GM23338 (cell line): ENCODE measurements at regions not wholly inside any gene's neighbourhood (a gene's known extent, or its start where the extent isn't known, plus 50 kb on each side); places are given as distances from the start of the nearest gene placed in this dataset.

Experiments used
- ATAC-seq: fragments of 200-7000 bp; cut with Tn5 transposase; 3 replicates; pipeline ENCODE4 v1.9.1; 2020
- DNase-seq: peaks from one replicate; pipeline ENCODE4 v3.0.0-alpha.2; 2015; ENCODE audit warnings: low spot score
- H2AFZ ChIP-seq: fragments of 200-600 bp; sonication (generic); 2 replicates; pipeline ENCODE4 v1.8.0; 2016; ENCODE audit warnings: antibody characterized with exemption, mild to moderate bottlenecking, moderate library complexity
- H3F3A ChIP-seq: fragments of 200-600 bp; sonication (generic); replicated peaks from 2 replicates; pipeline ENCODE4 v1.8.0; 2017; ENCODE audit warnings: antibody characterized with exemption, mixed run types, low read depth
- H3K27ac ChIP-seq: fragments of 200-600 bp; sonication (generic); 2 replicates; pipeline ENCODE4 v1.6.1; 2016; ENCODE audit warnings: low read depth
- H3K27me3 ChIP-seq: fragments of 200-600 bp; sonication (generic); 2 replicates; pipeline ENCODE4 v1.8.0; 2016; ENCODE audit warnings: mild to moderate bottlenecking, mixed run types, moderate library complexity; ENCODE audit not compliant: insufficient read depth
- H3K36me3 ChIP-seq: fragments of 200-600 bp; sonication (generic); 2 replicates; pipeline ENCODE4 v1.8.0; 2016; ENCODE audit warnings: mild to moderate bottlenecking; ENCODE audit not compliant: insufficient read depth
- H3K4me1 ChIP-seq: fragments of 200-600 bp; sonication (generic); 2 replicates; pipeline ENCODE4 v1.8.0; 2016; ENCODE audit warnings: mild to moderate bottlenecking, moderate library complexity; ENCODE audit not compliant: insufficient read depth
- H3K4me2 ChIP-seq: fragments of 200-600 bp; sonication (generic); 2 replicates; pipeline ENCODE4 v1.7.1; 2017; ENCODE audit warnings: mixed run types
- H3K4me3 ChIP-seq: fragments of 200-600 bp; sonication (generic); 2 replicates; pipeline ENCODE4 v1.6.1; 2016; ENCODE audit warnings: mixed run types
- H3K79me2 ChIP-seq: fragments of 200-600 bp; sonication (generic); replicated peaks from 2 replicates; pipeline ENCODE4 v1.8.0; 2017; ENCODE audit warnings: mild to moderate bottlenecking; ENCODE audit not compliant: insufficient read depth
- H3K9me2 ChIP-seq: fragments of 200-600 bp; sonication (generic); 2 replicates; pipeline ENCODE4 v1.8.0; 2017; ENCODE audit not compliant: insufficient read depth
- H4K20me1 ChIP-seq: fragments of 200-600 bp; sonication (generic); replicated peaks from 2 replicates; pipeline ENCODE4 v1.8.0; 2017; ENCODE audit warnings: mild to moderate bottlenecking; ENCODE audit not compliant: insufficient read depth
- H3K27ac Mint-ChIP-seq: 2 replicates; pipeline ENCODE4 v1.8.0; 2020; ENCODE audit warnings: inconsistent platforms, mild to moderate bottlenecking, moderate library complexity, mixed read lengths
- H3K27me3 Mint-ChIP-seq: 3 replicates; pipeline ENCODE4 v1.8.0; 2022; ENCODE audit warnings: low read depth, mild to moderate bottlenecking, moderate library complexity, mixed read lengths, inconsistent platforms; ENCODE audit not compliant: insufficient read depth, poor library complexity
- H3K36me3 Mint-ChIP-seq: 3 replicates; pipeline ENCODE4 v1.8.0; 2021; ENCODE audit warnings: low read depth, mild to moderate bottlenecking, inconsistent platforms, moderate library complexity, mixed read lengths
- H3K4me1 Mint-ChIP-seq: 3 replicates; pipeline ENCODE4 v1.8.0; 2020; ENCODE audit warnings: mild to moderate bottlenecking, inconsistent platforms, mixed read lengths
- H3K4me3 Mint-ChIP-seq: 3 replicates; pipeline ENCODE4 v1.8.0; 2021; ENCODE audit warnings: moderate library complexity, mild to moderate bottlenecking, inconsistent platforms, mixed read lengths
- H3K9me3 Mint-ChIP-seq: 3 replicates; pipeline ENCODE4 v1.8.0; 2020; ENCODE audit warnings: moderate library complexity, mild to moderate bottlenecking, inconsistent platforms, mixed read lengths
- CREB1 ChIP-seq: fragments of 250-450 bp; sonication (Bioruptor Pico); IDR thresholded peaks from 2 replicates; pipeline ENCODE4 v1.5.0; 2020; ENCODE audit warnings: low read depth, mild to moderate bottlenecking, moderate library complexity
- EZH2 ChIP-seq: fragments of 200-600 bp; sonication (generic); IDR thresholded peaks from one replicate; pipeline ENCODE4 v1.8.0; 2017; ENCODE audit warnings: antibody characterized with exemption, mild to moderate bottlenecking, low read depth; ENCODE audit not compliant: unreplicated experiment
- EZH2phosphoT487 ChIP-seq: fragments of 200-600 bp; sonication (generic); IDR thresholded peaks from one replicate; pipeline ENCODE4 v1.8.1; 2018; ENCODE audit warnings: antibody characterized with exemption; ENCODE audit not compliant: unreplicated experiment
- JUNB ChIP-seq: IDR thresholded peaks from one replicate; pipeline ENCODE4 v1.6.1; 2016; ENCODE audit warnings: antibody characterized with exemption; ENCODE audit not compliant: unreplicated experiment
- NANOG ChIP-seq: IDR thresholded peaks from 2 replicates; pipeline ENCODE4 v1.6.1; 2016; ENCODE audit warnings: antibody characterized with exemption, borderline replicate concordance
- POLR2AphosphoS5 ChIP-seq: IDR thresholded peaks from 2 replicates; pipeline ENCODE4 v1.6.1; 2016; ENCODE audit warnings: antibody characterized with exemption, low read depth
- STAT1 ChIP-seq: IDR thresholded peaks from one replicate; pipeline ENCODE4 v1.6.1; 2016; ENCODE audit warnings: antibody characterized with exemption; ENCODE audit not compliant: unreplicated experiment
- ZNF114 ChIP-seq: fragments of 250-450 bp; sonication (Bioruptor Pico); IDR thresholded peaks from 2 replicates; pipeline ENCODE4 v1.5.0; 2020; ENCODE audit warnings: mild to moderate bottlenecking, moderate library complexity
- ZNF331 ChIP-seq: fragments of 250-450 bp; sonication (Bioruptor Pico); IDR thresholded peaks from 2 replicates; pipeline ENCODE4 v1.5.0; 2020; ENCODE audit warnings: low read depth, mild to moderate bottlenecking, moderate library complexity
- TF ChIP-seq, protein P1 (sequence below): fragments of 250-450 bp; sonication (Bioruptor Pico); IDR thresholded peaks from 2 replicates; pipeline ENCODE4 v1.5.0; 2020; ENCODE audit warnings: mild to moderate bottlenecking, moderate library complexity
- TF ChIP-seq, protein P2 (sequence below): IDR thresholded peaks from one replicate; pipeline ENCODE4 v1.6.1; 2018; ENCODE audit warnings: antibody characterized with exemption; ENCODE audit not compliant: unreplicated experiment
- TF ChIP-seq, protein P3 (sequence below), 2 experiments: fragments of 200-600 bp in 1 of 2; sonication (generic) in 1 of 2; conservative IDR thresholded peaks; 2 replicates each; pipeline versions ENCODE4 v1.5.1 to v1.6.1; 2016 to 2017; ENCODE audit warnings: antibody characterized with exemption in 2 of 2, low read depth in 2 of 2, mild to moderate bottlenecking in 2 of 2, moderate library complexity in 1 of 2
- TF ChIP-seq, protein P4 (sequence below): IDR thresholded peaks from 2 replicates; pipeline ENCODE4 v1.6.1; 2016; ENCODE audit warnings: antibody characterized with exemption

DNA sequence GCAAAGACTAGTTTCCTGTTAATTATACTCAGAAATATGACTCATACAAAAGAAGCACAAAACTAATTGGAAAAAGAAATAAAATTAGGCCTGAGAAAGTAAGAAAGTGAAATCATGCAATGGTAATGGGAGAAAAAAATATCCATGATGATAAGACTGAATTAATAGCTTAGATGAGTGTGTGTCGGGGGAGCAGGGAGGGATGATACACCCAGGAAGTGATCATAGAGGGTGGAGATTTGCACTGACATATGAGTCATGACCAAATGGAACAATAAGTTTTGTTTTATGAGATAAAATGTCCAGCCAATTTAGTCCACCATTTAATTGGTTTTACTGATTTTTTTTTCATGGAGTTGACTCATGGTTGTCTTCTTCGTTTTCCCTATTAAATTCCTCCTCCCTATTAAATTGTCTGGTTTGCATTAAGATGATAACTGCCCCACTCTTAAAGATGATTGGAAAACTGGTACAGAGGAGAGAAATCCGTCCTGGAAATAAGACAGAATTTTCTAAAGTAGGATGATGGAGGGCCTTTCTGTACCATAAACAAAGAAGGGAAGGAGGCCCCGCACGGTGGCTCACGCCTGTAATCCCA, 111.7 kb upstream of the KCNJ6 start:
- no peak overlapping the region for H3K27ac ChIP-seq
- H3K27me3 Mint-ChIP-seq, result peaks cover 4% of the 10 kb centered on the region
- no peaks in the 10 kb centered on the region for H3K36me3 Mint-ChIP-seq
- DNase-seq (no peak), ATAC-seq (no peak)
- TF ChIP-seq EZH2phosphoT487 (no peak), NANOG (no peak), STAT1 (no peak), ZNF114 (CRISPR knock-in tag) (no peak), POLR2AphosphoS5 (no peak), CREB1 (CRISPR knock-in tag) (no peak), EZH2 (no peak), JUNB (no peak), ZNF331 (CRISPR knock-in tag) (no peak)
- TF ChIP-seq, protein P1, sequence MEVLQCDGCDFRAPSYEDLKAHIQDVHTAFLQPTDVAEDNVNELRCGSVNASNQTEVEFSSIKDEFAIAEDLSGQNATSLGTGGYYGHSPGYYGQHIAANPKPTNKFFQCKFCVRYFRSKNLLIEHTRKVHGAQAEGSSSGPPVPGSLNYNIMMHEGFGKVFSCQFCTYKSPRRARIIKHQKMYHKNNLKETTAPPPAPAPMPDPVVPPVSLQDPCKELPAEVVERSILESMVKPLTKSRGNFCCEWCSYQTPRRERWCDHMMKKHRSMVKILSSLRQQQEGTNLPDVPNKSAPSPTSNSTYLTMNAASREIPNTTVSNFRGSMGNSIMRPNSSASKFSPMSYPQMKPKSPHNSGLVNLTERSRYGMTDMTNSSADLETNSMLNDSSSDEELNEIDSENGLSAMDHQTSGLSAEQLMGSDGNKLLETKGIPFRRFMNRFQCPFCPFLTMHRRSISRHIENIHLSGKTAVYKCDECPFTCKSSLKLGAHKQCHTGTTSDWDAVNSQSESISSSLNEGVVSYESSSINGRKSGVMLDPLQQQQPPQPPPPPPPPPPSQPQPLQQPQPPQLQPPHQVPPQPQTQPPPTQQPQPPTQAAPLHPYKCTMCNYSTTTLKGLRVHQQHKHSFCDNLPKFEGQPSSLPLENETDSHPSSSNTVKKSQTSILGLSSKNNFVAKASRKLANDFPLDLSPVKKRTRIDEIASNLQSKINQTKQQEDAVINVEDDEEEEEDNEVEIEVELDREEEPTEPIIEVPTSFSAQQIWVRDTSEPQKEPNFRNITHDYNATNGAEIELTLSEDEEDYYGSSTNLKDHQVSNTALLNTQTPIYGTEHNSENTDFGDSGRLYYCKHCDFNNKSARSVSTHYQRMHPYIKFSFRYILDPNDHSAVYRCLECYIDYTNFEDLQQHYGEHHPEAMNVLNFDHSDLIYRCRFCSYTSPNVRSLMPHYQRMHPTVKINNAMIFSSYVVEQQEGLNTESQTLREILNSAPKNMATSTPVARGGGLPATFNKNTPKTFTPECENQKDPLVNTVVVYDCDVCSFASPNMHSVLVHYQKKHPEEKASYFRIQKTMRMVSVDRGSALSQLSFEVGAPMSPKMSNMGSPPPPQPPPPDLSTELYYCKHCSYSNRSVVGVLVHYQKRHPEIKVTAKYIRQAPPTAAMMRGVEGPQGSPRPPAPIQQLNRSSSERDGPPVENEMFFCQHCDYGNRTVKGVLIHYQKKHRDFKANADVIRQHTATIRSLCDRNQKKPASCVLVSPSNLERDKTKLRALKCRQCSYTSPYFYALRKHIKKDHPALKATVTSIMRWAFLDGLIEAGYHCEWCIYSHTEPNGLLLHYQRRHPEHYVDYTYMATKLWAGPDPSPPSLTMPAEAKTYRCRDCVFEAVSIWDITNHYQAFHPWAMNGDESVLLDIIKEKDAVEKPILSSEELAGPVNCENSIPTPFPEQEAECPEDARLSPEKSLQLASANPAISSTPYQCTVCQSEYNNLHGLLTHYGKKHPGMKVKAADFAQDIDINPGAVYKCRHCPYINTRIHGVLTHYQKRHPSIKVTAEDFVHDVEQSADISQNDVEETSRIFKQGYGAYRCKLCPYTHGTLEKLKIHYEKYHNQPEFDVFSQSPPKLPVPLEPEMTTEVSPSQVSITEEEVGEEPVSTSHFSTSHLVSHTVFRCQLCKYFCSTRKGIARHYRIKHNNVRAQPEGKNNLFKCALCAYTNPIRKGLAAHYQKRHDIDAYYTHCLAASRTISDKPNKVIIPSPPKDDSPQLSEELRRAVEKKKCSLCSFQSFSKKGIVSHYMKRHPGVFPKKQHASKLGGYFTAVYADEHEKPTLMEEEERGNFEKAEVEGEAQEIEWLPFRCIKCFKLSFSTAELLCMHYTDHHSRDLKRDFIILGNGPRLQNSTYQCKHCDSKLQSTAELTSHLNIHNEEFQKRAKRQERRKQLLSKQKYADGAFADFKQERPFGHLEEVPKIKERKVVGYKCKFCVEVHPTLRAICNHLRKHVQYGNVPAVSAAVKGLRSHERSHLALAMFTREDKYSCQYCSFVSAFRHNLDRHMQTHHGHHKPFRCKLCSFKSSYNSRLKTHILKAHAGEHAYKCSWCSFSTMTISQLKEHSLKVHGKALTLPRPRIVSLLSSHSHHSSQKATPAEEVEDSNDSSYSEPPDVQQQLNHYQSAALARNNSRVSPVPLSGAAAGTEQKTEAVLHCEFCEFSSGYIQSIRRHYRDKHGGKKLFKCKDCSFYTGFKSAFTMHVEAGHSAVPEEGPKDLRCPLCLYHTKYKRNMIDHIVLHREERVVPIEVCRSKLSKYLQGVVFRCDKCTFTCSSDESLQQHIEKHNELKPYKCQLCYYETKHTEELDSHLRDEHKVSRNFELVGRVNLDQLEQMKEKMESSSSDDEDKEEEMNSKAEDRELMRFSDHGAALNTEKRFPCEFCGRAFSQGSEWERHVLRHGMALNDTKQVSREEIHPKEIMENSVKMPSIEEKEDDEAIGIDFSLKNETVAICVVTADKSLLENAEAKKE (CRISPR knock-in tag), result no peak
- TF ChIP-seq, protein P2, sequence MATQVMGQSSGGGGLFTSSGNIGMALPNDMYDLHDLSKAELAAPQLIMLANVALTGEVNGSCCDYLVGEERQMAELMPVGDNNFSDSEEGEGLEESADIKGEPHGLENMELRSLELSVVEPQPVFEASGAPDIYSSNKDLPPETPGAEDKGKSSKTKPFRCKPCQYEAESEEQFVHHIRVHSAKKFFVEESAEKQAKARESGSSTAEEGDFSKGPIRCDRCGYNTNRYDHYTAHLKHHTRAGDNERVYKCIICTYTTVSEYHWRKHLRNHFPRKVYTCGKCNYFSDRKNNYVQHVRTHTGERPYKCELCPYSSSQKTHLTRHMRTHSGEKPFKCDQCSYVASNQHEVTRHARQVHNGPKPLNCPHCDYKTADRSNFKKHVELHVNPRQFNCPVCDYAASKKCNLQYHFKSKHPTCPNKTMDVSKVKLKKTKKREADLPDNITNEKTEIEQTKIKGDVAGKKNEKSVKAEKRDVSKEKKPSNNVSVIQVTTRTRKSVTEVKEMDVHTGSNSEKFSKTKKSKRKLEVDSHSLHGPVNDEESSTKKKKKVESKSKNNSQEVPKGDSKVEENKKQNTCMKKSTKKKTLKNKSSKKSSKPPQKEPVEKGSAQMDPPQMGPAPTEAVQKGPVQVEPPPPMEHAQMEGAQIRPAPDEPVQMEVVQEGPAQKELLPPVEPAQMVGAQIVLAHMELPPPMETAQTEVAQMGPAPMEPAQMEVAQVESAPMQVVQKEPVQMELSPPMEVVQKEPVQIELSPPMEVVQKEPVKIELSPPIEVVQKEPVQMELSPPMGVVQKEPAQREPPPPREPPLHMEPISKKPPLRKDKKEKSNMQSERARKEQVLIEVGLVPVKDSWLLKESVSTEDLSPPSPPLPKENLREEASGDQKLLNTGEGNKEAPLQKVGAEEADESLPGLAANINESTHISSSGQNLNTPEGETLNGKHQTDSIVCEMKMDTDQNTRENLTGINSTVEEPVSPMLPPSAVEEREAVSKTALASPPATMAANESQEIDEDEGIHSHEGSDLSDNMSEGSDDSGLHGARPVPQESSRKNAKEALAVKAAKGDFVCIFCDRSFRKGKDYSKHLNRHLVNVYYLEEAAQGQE, result no peak
- TF ChIP-seq, protein P3, sequence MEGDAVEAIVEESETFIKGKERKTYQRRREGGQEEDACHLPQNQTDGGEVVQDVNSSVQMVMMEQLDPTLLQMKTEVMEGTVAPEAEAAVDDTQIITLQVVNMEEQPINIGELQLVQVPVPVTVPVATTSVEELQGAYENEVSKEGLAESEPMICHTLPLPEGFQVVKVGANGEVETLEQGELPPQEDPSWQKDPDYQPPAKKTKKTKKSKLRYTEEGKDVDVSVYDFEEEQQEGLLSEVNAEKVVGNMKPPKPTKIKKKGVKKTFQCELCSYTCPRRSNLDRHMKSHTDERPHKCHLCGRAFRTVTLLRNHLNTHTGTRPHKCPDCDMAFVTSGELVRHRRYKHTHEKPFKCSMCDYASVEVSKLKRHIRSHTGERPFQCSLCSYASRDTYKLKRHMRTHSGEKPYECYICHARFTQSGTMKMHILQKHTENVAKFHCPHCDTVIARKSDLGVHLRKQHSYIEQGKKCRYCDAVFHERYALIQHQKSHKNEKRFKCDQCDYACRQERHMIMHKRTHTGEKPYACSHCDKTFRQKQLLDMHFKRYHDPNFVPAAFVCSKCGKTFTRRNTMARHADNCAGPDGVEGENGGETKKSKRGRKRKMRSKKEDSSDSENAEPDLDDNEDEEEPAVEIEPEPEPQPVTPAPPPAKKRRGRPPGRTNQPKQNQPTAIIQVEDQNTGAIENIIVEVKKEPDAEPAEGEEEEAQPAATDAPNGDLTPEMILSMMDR (conservative IDR thresholded peaks at IDR 0.05; ENCODE audit: low read depth in 2 of 2), result no peak
- TF ChIP-seq, protein P4, sequence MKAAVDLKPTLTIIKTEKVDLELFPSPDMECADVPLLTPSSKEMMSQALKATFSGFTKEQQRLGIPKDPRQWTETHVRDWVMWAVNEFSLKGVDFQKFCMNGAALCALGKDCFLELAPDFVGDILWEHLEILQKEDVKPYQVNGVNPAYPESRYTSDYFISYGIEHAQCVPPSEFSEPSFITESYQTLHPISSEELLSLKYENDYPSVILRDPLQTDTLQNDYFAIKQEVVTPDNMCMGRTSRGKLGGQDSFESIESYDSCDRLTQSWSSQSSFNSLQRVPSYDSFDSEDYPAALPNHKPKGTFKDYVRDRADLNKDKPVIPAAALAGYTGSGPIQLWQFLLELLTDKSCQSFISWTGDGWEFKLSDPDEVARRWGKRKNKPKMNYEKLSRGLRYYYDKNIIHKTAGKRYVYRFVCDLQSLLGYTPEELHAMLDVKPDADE, result no peak
- H3F3A ChIP-seq, result no peaks in the 10 kb centered on the region
- no peak overlapping the region for H2AFZ ChIP-seq
- no peak overlapping the region for H3K4me3 Mint-ChIP-seq
- H3K4me1 ChIP-seq, result no peaks in the 10 kb centered on the region
- no peak overlapping the region for H3K4me3 ChIP-seq
- H4K20me1 ChIP-seq, result no peaks in the 10 kb centered on the region
- H3K27me3 ChIP-seq, result no peaks in the 10 kb centered on the region
- no peaks in the 10 kb centered on the region for H3K9me3 Mint-ChIP-seq
- no peaks in the 10 kb centered on the region for H3K36me3 ChIP-seq
- no peaks in the 10 kb centered on the region for H3K79me2 ChIP-seq
- H3K4me1 Mint-ChIP-seq, result no peaks in the 10 kb centered on the region
- H3K27ac Mint-ChIP-seq, result no peak overlapping the region
- H3K4me2 ChIP-seq, result no peak overlapping the region
- peaks cover 19% of the 10 kb centered on the region; the same call in 1 of the 2 replicates for H3K9me2 ChIP-seq
